ENCODE measurements at regions not wholly inside any gene's neighbourhood (a gene's known extent, or its start where the extent isn't known, plus 50 kb on each side); places are given as distances from the start of the nearest gene placed in this dataset.
"Not testable (repeated sequence)": the region's sequence is repeated elsewhere in the genome, so short reads cannot be mapped to it uniquely, and the experiment has no call there.

DNA sequence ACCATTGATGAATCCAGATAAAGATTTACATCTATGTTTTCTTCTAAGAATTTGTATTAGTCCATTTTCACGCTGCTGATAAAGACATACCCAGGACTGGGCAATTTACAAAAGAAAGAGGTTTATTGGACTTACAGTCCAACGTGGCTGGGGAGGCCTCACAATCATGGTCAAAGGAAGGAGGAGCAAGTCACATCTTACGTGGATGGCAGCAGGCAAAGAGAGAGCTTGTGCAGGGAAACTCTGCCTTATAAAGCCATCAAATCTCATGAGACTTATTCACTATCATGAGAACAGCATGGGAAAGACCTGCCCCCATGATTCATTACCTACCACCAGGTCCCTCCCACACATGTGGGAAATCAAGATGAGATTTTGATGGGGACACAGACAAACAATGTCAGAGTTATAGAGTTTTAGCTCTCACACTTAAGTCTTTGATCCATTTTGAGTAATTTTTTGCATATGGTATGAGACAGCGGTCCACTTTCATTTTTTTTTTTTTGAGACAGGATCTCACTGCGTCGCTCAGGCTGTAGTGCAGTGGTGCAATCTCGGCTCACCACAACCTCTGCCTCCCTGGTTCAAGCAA, 53.5 kb upstream of the JADE2 start:
- CTCF ChIA-PET = interaction anchor here (0.6 kb wide), 1 partner anchor 277 kb away, joined by 3 read pairs; no protein-coding TSS in a partner anchor
- H3K9me3 Mint-ChIP-seq (ENCODE audit: low read depth); H3K27me3 Mint-ChIP-seq; H3K4me1 Mint-ChIP-seq; DNase-seq; H3K36me3 Mint-ChIP-seq (ENCODE audit: low read depth); H3K27ac Mint-ChIP-seq; H3K4me3 Mint-ChIP-seq; intact Hi-C loops (cut with DNase I, micrococcal nuclease): not testable (repeated sequence)
- POLR2A ChIA-PET = interaction anchor here (0.7 kb wide), 1 partner anchor 40 kb away, joined by 4 read pairs; no protein-coding TSS in a partner anchor
- peak; percentile 39 for ATAC-seq

DNA sequence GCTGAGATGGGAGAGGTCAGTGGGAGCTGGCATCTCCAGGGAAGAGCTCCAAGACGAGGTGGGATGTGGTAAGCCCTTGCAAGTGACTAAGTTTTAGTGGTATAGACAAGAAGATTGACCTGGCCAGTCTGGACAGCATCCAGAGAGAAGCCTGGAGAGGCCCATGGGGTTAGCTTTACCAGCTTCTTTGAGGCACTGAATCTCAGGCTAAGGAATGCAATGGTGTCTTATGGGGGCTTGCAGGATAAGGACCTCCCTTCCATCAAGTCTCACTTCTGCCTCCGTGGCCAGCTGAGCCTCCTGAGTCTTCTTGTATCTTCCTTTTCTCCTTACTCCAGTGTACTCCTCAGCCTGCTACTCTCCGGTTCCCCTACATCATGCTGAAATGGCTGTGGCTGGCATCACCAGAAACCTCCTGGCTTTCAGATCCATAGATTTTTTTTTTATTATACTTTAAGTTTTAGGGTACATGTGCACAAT, 56.5 kb upstream of the JADE2 start:
- POLR2A ChIA-PET = no interaction called here
- CTCF ChIA-PET = interaction anchor here (1.3 to 1.5 kb wide), 2 partner anchors 54 to 109 kb away, joined by 3 to 5 read pairs; no protein-coding TSS in a partner anchor
- Mint-ChIP-seq H3K36me3 (ENCODE audit: low read depth) (peaks cover 3% of the 10 kb centered on the region), H3K9me3 (ENCODE audit: low read depth) (peaks cover 4% of the 10 kb centered on the region), H3K27me3 (no peaks in the 10 kb centered on the region), H3K4me1 (peaks cover 19% of the 10 kb centered on the region), H3K4me3 (no peak overlapping the region), H3K27ac (no peak overlapping the region)
- ATAC-seq (no peak), DNase-seq (no peak)
- intact Hi-C loops (cut with DNase I, micrococcal nuclease) = loop anchor here in 1 of 2 experiments (5.0 kb wide), 1 partner anchor 43 kb away; no protein-coding TSS in a partner anchor

DNA sequence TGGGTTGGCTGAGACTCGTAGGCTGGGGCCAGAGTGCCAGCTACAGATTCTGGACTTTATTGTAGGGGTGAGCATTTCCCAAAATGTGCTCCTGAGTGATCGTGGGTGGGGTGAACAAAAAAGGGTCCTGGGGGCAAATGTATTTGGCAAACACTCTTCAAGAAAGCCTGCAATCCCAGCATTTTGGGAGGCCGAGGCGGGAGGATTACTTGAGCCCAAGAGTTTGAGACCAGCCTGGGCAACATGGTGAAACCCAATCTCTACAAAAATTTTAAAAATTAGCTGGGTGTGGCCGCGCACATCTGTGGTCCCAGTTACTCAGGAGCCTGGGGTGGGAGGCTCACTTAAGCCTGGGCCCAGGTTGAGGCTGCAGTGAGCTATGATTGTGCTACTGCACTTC, 55.5 kb upstream of the CDKN2AIPNL start:
- ChIA-PET CTCF (interaction anchor here (0.8 to 1.3 kb wide), 3 partner anchors 8 to 54 kb away, joined by 3 to 4 read pairs (median 3); no protein-coding TSS in a partner anchor), POLR2A (interaction anchor here (0.5 kb wide), 1 partner anchor 10 kb away, joined by 5 read pairs; no protein-coding TSS in a partner anchor)
- Mint-ChIP-seq H3K27me3 (no peaks in the 10 kb centered on the region), H3K27ac (peak overlapping the region; percentile 13), H3K36me3 (ENCODE audit: low read depth) (peaks cover 3% of the 10 kb centered on the region), H3K9me3 (ENCODE audit: low read depth) (peaks cover 4% of the 10 kb centered on the region), H3K4me3 (peak overlapping the region; percentile 74), H3K4me1 (peaks cover 19% of the 10 kb centered on the region)
- intact Hi-C loops (cut with DNase I, micrococcal nuclease) = loop anchor here in 1 of 2 experiments (5.0 kb wide), 1 partner anchor 45 kb away; no protein-coding TSS in a partner anchor
- DNase-seq (no peak), ATAC-seq (no peak)

DNA sequence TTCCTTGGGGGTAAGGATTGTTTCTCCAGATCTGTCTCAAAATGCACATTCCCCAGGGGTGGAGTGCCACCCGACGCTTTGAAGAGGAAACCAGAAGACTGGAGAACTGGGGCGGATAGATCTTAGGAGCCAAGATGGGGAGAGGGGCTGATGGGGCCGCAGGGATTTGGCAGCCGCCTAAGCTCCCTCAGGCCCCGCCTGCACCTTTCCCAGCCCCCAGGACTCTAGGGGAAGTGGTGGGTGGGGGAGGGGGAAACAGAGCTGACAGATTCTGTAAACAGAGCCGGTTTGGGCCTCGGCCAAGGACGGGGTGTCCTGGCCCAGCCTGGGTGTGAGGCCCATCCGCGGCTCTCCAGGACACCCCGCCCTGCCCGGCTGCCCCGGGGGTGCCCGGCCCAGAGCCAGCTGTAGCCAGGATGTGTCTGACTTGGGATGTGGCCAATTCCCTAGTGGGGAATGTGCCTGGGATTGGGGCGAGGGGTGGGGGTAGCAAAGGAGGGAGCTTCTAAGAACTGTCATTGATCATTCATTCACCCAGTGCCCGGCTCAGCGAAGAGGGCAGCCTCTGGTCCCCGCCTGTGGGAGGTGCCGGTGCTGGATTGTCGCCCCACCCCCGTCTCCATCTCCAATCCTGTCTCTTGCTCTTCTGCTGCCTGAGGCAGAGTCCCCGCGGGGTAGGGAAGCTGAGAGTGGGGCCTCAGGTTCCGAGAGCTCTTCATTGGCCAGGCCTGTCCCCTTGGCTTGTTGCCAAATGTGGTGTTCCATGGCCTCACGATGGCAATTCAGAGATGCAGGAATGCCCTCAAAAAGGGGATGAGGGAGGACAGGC, 54.8 kb upstream of the CDKN2AIPNL start:
- ChIA-PET CTCF (interaction anchor here (0.5 to 1.5 kb wide), 5 partner anchors 27 to 132 kb away, joined by 3 to 8 read pairs (median 4); partner anchors contain the start of gene CDKN2AIPNL), POLR2A (interaction anchor here (0.7 to 1.4 kb wide), 5 partner anchors 16 to 143 kb away, joined by 3 to 4 read pairs (median 3); no protein-coding TSS in a partner anchor)
- H3K4me1 Mint-ChIP-seq = peaks cover 14% of the 10 kb centered on the region
- DNase-seq (peak; percentile 63), ATAC-seq (peak; percentile 61)
- no peaks in the 10 kb centered on the region for H3K27me3 Mint-ChIP-seq
- peak overlapping the region; percentile 74 for H3K4me3 Mint-ChIP-seq
- peak overlapping the region; percentile 71 for H3K27ac Mint-ChIP-seq
- H3K9me3 Mint-ChIP-seq (ENCODE audit: low read depth) = no peaks in the 10 kb centered on the region
- H3K36me3 Mint-ChIP-seq (ENCODE audit: low read depth) = no peaks in the 10 kb centered on the region
- intact Hi-C loops (cut with DNase I, micrococcal nuclease) = loop anchor here (1.0 to 5.0 kb wide), 5 partner anchors 37 to 60 kb away; partner anchors contain the start of genes CDKN2AIPNL (in 1 of the 2) and JADE2 (in 1 of the 2)

DNA sequence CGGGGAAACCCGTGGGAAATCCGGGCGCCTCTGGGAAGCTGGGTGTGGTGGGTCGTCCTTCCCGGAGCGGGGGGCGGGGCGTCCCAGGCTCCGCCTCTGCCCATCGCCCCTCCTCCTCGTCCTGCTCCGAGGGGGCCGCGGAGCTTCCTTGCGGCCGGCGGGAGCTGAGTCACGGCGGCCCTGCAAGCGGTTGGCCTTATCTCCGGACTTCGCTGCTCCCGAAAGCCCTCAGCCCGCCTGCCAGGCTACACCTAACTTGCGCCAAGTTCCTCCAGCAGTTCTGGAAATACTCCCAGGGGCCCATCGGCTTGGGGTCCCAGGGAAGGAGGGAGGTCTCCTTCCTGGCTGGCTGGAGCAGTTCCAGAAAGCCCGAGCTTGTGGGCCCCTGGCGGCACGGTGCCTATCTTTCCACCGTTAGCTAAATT, 54.1 kb upstream of the CDKN2AIPNL start:
- intact Hi-C loops (cut with DNase I, micrococcal nuclease) = loop anchor here (1.0 to 5.0 kb wide), 5 partner anchors 37 to 60 kb away; partner anchors contain the start of genes CDKN2AIPNL (in 1 of the 2) and JADE2 (in 1 of the 2)
- DNase-seq (peak; percentile 77), ATAC-seq (peak; percentile 90)
- Mint-ChIP-seq H3K27me3 (no peaks in the 10 kb centered on the region), H3K9me3 (ENCODE audit: low read depth) (no peaks in the 10 kb centered on the region), H3K36me3 (ENCODE audit: low read depth) (no peaks in the 10 kb centered on the region), H3K27ac (peak overlapping the region; percentile 71), H3K4me3 (peak overlapping the region; percentile 74), H3K4me1 (peaks cover 14% of the 10 kb centered on the region)
- CTCF ChIA-PET = interaction anchor here (0.5 to 1.5 kb wide), 5 partner anchors 28 to 133 kb away, joined by 3 to 8 read pairs (median 3); partner anchors contain the start of gene CDKN2AIPNL
- POLR2A ChIA-PET = interaction anchor here (0.7 to 1.4 kb wide), 5 partner anchors 15 to 144 kb away, joined by 3 to 4 read pairs (median 3); no protein-coding TSS in a partner anchor

DNA sequence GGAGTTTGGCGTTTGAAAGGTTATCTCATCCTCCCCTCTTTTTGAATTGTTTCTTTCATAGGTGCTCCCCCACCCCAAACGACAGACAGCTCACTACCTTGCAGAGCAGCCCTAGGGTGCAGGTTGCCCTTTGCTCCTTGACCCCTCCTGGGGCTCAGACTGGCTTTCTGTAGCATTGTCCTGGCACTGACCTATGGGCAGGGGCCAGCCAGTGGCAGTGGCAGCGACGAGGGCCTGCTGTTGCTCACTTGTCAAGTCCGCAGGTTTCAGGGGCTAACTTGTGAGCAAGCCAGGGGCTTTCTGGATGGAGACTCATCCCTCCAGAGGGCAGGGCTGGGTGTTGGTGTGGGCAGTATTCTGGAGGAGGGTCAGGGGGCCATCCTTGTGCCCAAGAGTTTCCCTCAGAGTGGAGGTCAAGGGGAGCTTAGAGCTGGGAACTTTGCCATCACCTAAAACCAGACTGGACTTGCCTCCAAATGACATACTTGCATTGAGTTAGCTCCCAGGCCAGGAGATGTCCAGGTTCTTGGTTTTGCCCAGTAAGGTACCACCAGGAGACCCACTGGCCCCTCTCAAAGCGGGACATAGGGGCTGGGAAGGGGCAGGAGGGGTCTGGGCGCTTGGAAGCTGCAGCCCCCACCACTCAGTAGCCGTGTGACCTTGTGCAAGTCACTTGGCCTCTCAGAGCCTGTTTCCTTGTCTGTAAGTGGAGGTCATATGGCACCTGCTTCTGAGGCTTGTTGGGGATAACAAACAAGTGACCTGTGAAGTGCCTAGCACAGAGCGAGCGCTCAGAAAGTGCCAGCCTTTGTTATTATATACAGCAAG, 53.5 kb upstream of the CDKN2AIPNL start:
- Mint-ChIP-seq H3K36me3 (ENCODE audit: low read depth) (no peaks in the 10 kb centered on the region), H3K9me3 (ENCODE audit: low read depth) (no peaks in the 10 kb centered on the region), H3K27me3 (no peaks in the 10 kb centered on the region), H3K4me3 (peak overlapping the region; percentile 74), H3K4me1 (peaks cover 14% of the 10 kb centered on the region), H3K27ac (no peak overlapping the region)
- ATAC-seq = peak; percentile 25
- ChIA-PET CTCF (interaction anchor here (0.6 to 1.5 kb wide), 4 partner anchors 28 to 101 kb away, joined by 3 to 8 read pairs (median 4); partner anchors contain the start of gene CDKN2AIPNL), POLR2A (interaction anchor here (0.8 to 1.4 kb wide), 4 partner anchors 47 to 144 kb away, joined by 3 to 4 read pairs (median 3); no protein-coding TSS in a partner anchor)
- DNase-seq = no peak
- intact Hi-C loops (cut with DNase I, micrococcal nuclease) = loop anchor here in 1 of 2 experiments (5.0 kb wide), 1 partner anchor 47 kb away; no protein-coding TSS in a partner anchor

DNA sequence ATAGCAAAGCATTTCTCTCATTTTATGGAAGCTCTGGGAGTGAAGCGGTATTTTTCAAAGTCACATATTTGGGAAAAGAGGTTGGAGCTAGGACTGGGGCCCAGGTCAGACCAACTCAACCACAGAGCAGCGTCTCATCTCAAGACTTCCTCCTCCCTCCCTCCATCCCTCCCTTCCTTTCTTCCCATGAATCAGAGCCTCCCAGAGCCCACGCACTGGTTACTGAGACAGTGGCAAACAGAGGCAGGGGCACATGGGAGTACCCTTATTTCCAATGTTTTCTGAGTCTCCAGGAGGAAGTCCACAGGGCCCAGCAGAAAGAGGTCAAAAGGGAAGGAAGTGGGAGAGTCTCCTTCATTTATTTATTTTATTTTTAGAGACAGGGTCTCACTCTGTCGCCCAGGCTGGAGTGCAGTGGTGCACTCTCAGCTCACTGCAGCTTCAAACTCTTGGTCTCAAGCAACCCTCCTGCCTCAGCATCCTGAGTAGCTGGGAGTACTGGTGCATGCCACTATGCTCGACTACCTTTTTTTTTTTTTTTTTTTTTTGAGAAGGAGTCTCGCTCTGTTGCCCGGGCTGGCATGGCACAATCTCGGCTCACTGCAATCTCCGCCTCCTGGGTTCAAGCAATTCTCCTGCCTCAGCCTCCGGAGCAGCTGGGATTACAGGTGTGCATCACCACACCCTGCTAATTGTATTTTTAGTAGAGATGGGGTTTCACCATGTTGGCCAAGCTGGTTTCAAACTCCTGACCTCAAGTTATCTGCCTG, 52.5 kb upstream of the CDKN2AIPNL start:
- intact Hi-C loops (cut with DNase I, micrococcal nuclease) = no loop called here
- DNase-seq = no peak
- H3K9me3 Mint-ChIP-seq (ENCODE audit: low read depth) = no peaks in the 10 kb centered on the region
- H3K27me3 Mint-ChIP-seq = no peaks in the 10 kb centered on the region
- no peak overlapping the region for H3K4me3 Mint-ChIP-seq
- no peak overlapping the region for H3K27ac Mint-ChIP-seq
- ChIA-PET CTCF (interaction anchor here (0.6 to 0.8 kb wide), 3 partner anchors 60 to 167 kb away, joined by 3 to 4 read pairs (median 4); no protein-coding TSS in a partner anchor), POLR2A (interaction anchor here (0.5 to 0.6 kb wide), 2 partner anchors 54 to 59 kb away, joined by 3 to 5 read pairs; no protein-coding TSS in a partner anchor)
- peaks cover 14% of the 10 kb centered on the region for H3K4me1 Mint-ChIP-seq
- no peak for ATAC-seq
- no peaks in the 10 kb centered on the region for H3K36me3 Mint-ChIP-seq (ENCODE audit: low read depth)

DNA sequence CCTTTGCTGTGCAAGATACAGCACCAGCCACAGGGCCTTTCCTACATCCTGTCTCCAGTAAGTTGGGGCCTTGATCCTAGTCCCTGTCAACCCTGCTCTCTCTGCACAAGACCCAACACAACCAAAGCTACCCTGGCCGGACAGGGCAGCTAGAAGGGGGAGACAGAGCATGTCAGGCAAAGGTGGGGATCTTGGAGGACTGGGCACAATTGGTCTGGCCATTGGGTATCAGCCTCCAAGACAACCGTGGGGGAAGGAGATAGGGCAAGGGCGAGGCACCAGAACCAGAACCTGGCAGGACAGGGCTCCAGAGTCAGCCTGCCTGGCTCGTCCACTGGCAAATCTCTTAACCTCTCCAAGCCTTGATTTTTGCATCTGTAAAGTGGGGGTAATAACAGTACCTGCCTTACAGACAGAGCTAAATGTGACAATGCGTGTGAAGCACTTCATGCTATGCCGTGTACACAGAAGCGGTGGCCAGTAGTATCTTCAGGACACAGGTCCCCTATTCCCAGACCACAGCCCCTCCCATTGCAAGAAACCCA, 51.6 kb upstream of the CDKN2AIPNL start:
- intact Hi-C loops (cut with DNase I, micrococcal nuclease) = no loop called here

DNA sequence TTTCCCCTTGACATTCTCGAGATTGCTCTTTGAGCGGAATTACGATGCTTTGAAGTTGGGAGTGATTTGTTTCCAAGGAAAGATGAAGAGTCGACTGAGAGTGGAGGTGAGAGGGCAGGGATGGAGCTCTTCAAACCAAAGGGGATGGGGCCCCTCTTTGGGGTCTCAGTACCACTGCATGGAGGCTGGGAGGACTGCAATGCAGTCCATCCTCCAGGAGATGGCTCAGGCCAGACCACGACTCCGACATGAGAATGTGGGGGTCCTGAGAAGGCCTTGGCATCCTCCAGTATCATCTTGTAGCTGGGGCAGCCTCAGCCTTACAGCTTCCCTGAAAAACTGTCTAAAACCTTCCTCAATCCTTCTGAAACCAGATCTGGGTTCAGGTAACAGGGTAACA, 51.1 kb upstream of the CDKN2AIPNL start:
- intact Hi-C loops (cut with DNase I, micrococcal nuclease) = no loop called here
- DNase-seq (no peak), ATAC-seq (no peak)
- ChIA-PET POLR2A (no interaction called here), CTCF (interaction anchor here (0.7 kb wide), 2 partner anchors 13 to 74 kb away, joined by 3 to 4 read pairs; no protein-coding TSS in a partner anchor)
- no peak overlapping the region for H3K27ac Mint-ChIP-seq
- H3K9me3 Mint-ChIP-seq (ENCODE audit: low read depth) = no peaks in the 10 kb centered on the region
- no peaks in the 10 kb centered on the region for H3K36me3 Mint-ChIP-seq (ENCODE audit: low read depth)
- H3K27me3 Mint-ChIP-seq = no peaks in the 10 kb centered on the region
- no peak overlapping the region for H3K4me3 Mint-ChIP-seq
- peaks cover 14% of the 10 kb centered on the region for H3K4me1 Mint-ChIP-seq

More for the DNA sequence above, 51.6 kb upstream of the CDKN2AIPNL start:
- Mint-ChIP-seq H3K9me3 (ENCODE audit: low read depth) (no peaks in the 10 kb centered on the region), H3K4me1 (peaks cover 14% of the 10 kb centered on the region), H3K36me3 (ENCODE audit: low read depth) (no peaks in the 10 kb centered on the region), H3K27me3 (no peaks in the 10 kb centered on the region), H3K4me3 (no peak overlapping the region), H3K27ac (no peak overlapping the region)
- CTCF ChIA-PET = interaction anchor here (0.7 kb wide), 2 partner anchors 14 to 74 kb away, joined by 3 to 4 read pairs; no protein-coding TSS in a partner anchor
- ATAC-seq = no peak
- POLR2A ChIA-PET = no interaction called here
- no peak for DNase-seq

Measured in activated CD4-positive, alpha-beta T cell treated with anti-CD3 and anti-CD28 coated beads for 36 hours (primary cell).